PC-3 (cell line): ENCODE measurements at regions not wholly inside any gene's neighbourhood (a gene's known extent, or its start where the extent isn't known, plus 50 kb on each side); places are given as distances from the start of the nearest gene placed in this dataset.

Source experiments
- ATAC-seq: fragments of 200-7000 bp; cut with Tn5 transposase; 2 replicates; pipeline ENCODE4 v1.9.1; 2020; ENCODE audit warnings: mild to moderate bottlenecking, moderate library complexity
- BruUV-seq: library from RNA; stranded (reverse); fragments of 400-500 nt; replicated peaks from 2 replicates; lab custom pipeline; 2021; lab: Mats Ljungman, UMichigan
- CTCF ChIA-PET: fragments of 300-600 bp; sonication (Branson Sonifier 250); formaldehyde crosslinking; loops from one replicate; lab custom pipeline; 2022; ENCODE audit warnings: antibody characterized with exemption; lab: Charles Lee
- POLR2A ChIA-PET: fragments of 300-600 bp; sonication (Branson Sonifier 250); formaldehyde crosslinking; loops from one replicate; lab custom pipeline; 2022; ENCODE audit warnings: antibody characterized with exemption; ENCODE audit not compliant: unreplicated experiment; lab: Charles Lee
- DNase-seq: peaks from one replicate; pipeline ENCODE4 v3.0.0-alpha.2; 2015
- H2AFZ ChIP-seq: fragments of 300-600 bp; sonication (generic); 2 replicates; pipeline ENCODE4 v1.6.0; 2016; ENCODE audit warnings: antibody characterized with exemption, low read length
- H3F3A ChIP-seq: fragments of 300-600 bp; sonication (generic); one replicate; pipeline ENCODE4 v1.6.0; 2017; ENCODE audit warnings: antibody characterized with exemption, low read length, control low read depth, mild to moderate bottlenecking; ENCODE audit not compliant: unreplicated experiment
- H3K27ac ChIP-seq: fragments of 300-600 bp; sonication (generic); 2 replicates; pipeline ENCODE4 v1.5.1; 2016; ENCODE audit warnings: mild to moderate bottlenecking, low read length
- H3K27me3 ChIP-seq: fragments of 300-600 bp; sonication (generic); 2 replicates; pipeline ENCODE4 v1.6.1; 2016; ENCODE audit warnings: low read length, mixed read lengths
- H3K36me3 ChIP-seq: fragments of 300-600 bp; sonication (generic); 2 replicates; pipeline ENCODE4 v1.6.1; 2016; ENCODE audit warnings: low read depth, mixed run types, low read length, mixed read lengths
- H3K4me1 ChIP-seq: fragments of 300-600 bp; sonication (generic); 2 replicates; pipeline ENCODE4 v1.5.1; 2016; ENCODE audit warnings: low read length; ENCODE audit not compliant: insufficient read depth
- H3K4me2 ChIP-seq: fragments of 300-600 bp; sonication (generic); 2 replicates; pipeline ENCODE4 v1.6.0; 2016; ENCODE audit warnings: low read length
- H3K4me3 ChIP-seq: fragments of 300-600 bp; sonication (generic); 2 replicates; pipeline ENCODE4 v1.5.1; 2016; ENCODE audit warnings: mild to moderate bottlenecking, low read length, mixed read lengths
- H3K79me2 ChIP-seq: fragments of 300-600 bp; sonication (generic); 2 replicates; pipeline ENCODE4 v1.6.1; 2017; ENCODE audit warnings: low read length, mixed read lengths
- H3K9ac ChIP-seq: fragments of 300-600 bp; sonication (generic); 2 replicates; pipeline ENCODE4 v1.6.0; 2016; ENCODE audit warnings: mild to moderate bottlenecking, low read length
- H3K9me2 ChIP-seq: fragments of 300-600 bp; sonication (generic); replicated peaks from 2 replicates; pipeline ENCODE4 v1.6.1; 2016; ENCODE audit warnings: mixed run types, low read length, mixed read lengths
- H3K9me3 ChIP-seq: fragments of 300-600 bp; sonication (generic); 2 replicates; pipeline ENCODE4 v1.6.1; 2016; ENCODE audit warnings: low read length, mixed read lengths
- H4K20me1 ChIP-seq: fragments of 300-600 bp; sonication (generic); 2 replicates; pipeline ENCODE4 v1.6.1; 2016; ENCODE audit warnings: low read length, mixed read lengths
- EZH2 ChIP-seq: fragments of 300-600 bp; sonication (generic); IDR thresholded peaks from one replicate; pipeline ENCODE4 v1.6.1; 2017; ENCODE audit warnings: antibody characterized with exemption, mild to moderate bottlenecking, low read length; ENCODE audit not compliant: unreplicated experiment
- EZH2phosphoT487 ChIP-seq: fragments of 300-600 bp; sonication (generic); IDR thresholded peaks from 2 replicates; pipeline ENCODE4 v1.6.1; 2018; ENCODE audit warnings: mild to moderate bottlenecking, antibody characterized with exemption, low read length, borderline replicate concordance
- intact Hi-C: fragments of 100-400 bp; cut with micrococcal nuclease; formaldehyde crosslinking; loops from 2 replicates; pipeline ENCODE4 v1.9.0; 2023
- TF ChIP-seq, protein P1 (sequence below): fragments of 300-600 bp; sonication (generic); conservative IDR thresholded peaks from 2 replicates; pipeline ENCODE4 v1.5.1; 2017; ENCODE audit warnings: antibody characterized with exemption, low read depth, mild to moderate bottlenecking, low read length

DNA sequence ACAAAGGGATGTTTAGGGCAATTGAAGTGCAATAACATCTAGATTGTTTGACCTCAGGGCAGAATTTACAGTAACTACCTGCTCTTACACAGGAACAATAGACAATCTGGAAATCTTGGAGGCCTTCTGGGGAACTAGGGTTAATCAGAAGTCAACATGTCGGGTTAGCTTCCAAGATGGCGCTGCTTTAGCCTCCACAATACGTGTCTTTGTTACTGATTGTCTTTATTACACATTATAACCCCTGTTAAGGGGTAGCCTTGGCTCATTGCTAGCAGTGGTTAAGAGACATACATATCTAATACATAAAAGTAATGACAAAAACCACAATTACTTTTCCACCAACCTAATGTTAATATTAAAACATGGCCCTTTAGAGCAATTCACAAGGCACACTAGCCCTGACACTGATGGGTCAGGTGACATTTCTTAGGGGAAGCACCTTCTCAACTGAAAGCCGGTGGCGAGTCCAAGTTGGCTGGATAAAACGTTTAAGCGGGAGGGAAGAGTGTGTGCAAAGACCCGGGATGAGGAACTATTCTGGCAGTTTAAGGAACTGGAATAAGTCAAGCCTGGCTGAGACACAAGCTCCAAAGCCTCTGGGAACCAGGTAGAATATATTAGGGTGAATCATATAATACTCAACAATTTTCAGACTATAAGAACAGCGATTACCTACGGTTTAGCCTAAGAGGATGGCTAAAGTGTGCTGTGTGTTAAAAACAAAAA is 236.9 kb downstream of the BCAS1 start:
- POLR2A ChIA-PET = interaction anchor here (0.7 kb wide), 1 partner anchor 32 kb away, joined by 5 read pairs; no protein-coding TSS in a partner anchor
- peaks cover 33% of the 10 kb centered on the region for H3K4me1 ChIP-seq

GRCh38 chr20:53832499-53832898 is 237.9 kb downstream of the BCAS1 start:
- H3K4me1 ChIP-seq = peaks cover 43% of the 10 kb centered on the region
- ATAC-seq = no peak
- TF ChIP-seq EZH2phosphoT487 (no peak), EZH2 (no peak)

More for the DNA sequence above, 236.9 kb downstream of the BCAS1 start:
- Histone ChIP-seq H3K79me2 (no peaks in the 10 kb centered on the region), H3K4me2 (no peak overlapping the region; the same call in 1 of the 2 replicates), H2AFZ (peak overlapping the region; percentile 40; the same call in 1 of the 2 replicates), H3K9me3 (no peaks in the 10 kb centered on the region), H4K20me1 (no peaks in the 10 kb centered on the region), H3K9ac (no peak overlapping the region), H3F3A (peaks cover 7% of the 10 kb centered on the region), H3K9me2 (no peaks in the 10 kb centered on the region), H3K4me3 (no peak overlapping the region), H3K27ac (peak overlapping the region; percentile 17), H3K27me3 (no peaks in the 10 kb centered on the region), H3K36me3 (no peaks in the 10 kb centered on the region)
- BruUV-seq = no TSS peak
- ATAC-seq = no peak; the same call in 1 of the 2 replicates
- intact Hi-C loops = no loop called here
- CTCF ChIA-PET = no interaction called here
- TF ChIP-seq, protein P1, sequence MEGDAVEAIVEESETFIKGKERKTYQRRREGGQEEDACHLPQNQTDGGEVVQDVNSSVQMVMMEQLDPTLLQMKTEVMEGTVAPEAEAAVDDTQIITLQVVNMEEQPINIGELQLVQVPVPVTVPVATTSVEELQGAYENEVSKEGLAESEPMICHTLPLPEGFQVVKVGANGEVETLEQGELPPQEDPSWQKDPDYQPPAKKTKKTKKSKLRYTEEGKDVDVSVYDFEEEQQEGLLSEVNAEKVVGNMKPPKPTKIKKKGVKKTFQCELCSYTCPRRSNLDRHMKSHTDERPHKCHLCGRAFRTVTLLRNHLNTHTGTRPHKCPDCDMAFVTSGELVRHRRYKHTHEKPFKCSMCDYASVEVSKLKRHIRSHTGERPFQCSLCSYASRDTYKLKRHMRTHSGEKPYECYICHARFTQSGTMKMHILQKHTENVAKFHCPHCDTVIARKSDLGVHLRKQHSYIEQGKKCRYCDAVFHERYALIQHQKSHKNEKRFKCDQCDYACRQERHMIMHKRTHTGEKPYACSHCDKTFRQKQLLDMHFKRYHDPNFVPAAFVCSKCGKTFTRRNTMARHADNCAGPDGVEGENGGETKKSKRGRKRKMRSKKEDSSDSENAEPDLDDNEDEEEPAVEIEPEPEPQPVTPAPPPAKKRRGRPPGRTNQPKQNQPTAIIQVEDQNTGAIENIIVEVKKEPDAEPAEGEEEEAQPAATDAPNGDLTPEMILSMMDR = no peak
- TF ChIP-seq EZH2phosphoT487 (no peak), EZH2 (no peak)
- no peak for DNase-seq

DNA sequence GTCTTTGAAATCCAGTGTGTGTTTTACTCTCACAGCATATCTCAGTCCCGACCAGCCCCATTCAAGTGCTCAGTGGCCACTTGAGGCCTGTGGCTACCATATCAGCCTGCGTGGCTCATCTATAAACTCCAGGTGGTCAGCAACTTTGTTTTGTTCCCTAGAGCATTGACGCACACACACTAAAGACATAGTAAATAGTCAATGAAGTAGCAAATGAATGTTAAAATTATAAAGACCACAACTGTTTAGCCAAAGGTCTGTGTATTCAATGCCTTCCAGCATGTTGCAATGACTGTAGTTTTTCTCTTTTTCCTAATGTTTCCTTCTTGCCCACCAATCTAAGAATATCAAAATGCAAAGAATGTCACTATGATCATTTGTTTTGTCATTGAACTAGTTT is 238.2 kb upstream of the ZNF217 start:
- Histone ChIP-seq H3K27me3 (no peaks in the 10 kb centered on the region), H3K27ac (no peak overlapping the region), H3K4me2 (no peak overlapping the region), H2AFZ (no peak overlapping the region), H3K4me1 (peaks cover 50% of the 10 kb centered on the region), H3K4me3 (no peak overlapping the region), H3K79me2 (no peaks in the 10 kb centered on the region), H3K36me3 (no peaks in the 10 kb centered on the region), H3K9me2 (no peaks in the 10 kb centered on the region), H3F3A (peaks cover 12% of the 10 kb centered on the region), H3K9ac (no peak overlapping the region), H4K20me1 (no peaks in the 10 kb centered on the region), H3K9me3 (no peaks in the 10 kb centered on the region)
- POLR2A ChIA-PET = no interaction called here
- CTCF ChIA-PET = no interaction called here
- ATAC-seq (no peak), DNase-seq (no peak)
- intact Hi-C loops = no loop called here
- TF ChIP-seq EZH2phosphoT487 (no peak), EZH2 (no peak)
- TF ChIP-seq, protein P1 = no peak
- no TSS peak for BruUV-seq

More at GRCh38 chr20:53832499-53832898, 237.9 kb downstream of the BCAS1 start:
- Histone ChIP-seq H2AFZ (no peak overlapping the region), H3K4me3 (no peak overlapping the region), H3K79me2 (no peaks in the 10 kb centered on the region), H3K9ac (no peak overlapping the region), H3K9me3 (no peaks in the 10 kb centered on the region), H3K27ac (no peak overlapping the region), H3K27me3 (no peaks in the 10 kb centered on the region), H3K9me2 (no peaks in the 10 kb centered on the region), H3K36me3 (no peaks in the 10 kb centered on the region), H3F3A (peaks cover 12% of the 10 kb centered on the region), H4K20me1 (no peaks in the 10 kb centered on the region), H3K4me2 (no peak overlapping the region)
- intact Hi-C loops = no loop called here
- no TSS peak for BruUV-seq
- no peak for DNase-seq
- POLR2A ChIA-PET = no interaction called here
- CTCF ChIA-PET = no interaction called here
